Keratinocyte (primary cell): ENCODE measurements at regions not wholly inside any gene's neighbourhood (a gene's known extent, or its start where the extent isn't known, plus 50 kb on each side); places are given as distances from the start of the nearest gene placed in this dataset.
"Not testable (repeated sequence)": the region's sequence is repeated elsewhere in the genome, so short reads cannot be mapped to it uniquely, and the experiment has no call there.

Experiments used
- DNase-seq: peaks from one replicate; pipeline ENCODE4 v3.0.0-alpha.2; 2011; ENCODE audit warnings: low read depth, missing footprints, low spot score
- FAIRE-seq: peaks from 2 replicates; lab custom pipeline; 2011; peaks lifted over from hg19 to GRCh38; lab: Jason Lieb, UNC
- H2AFZ ChIP-seq: 2 replicates; pipeline ENCODE4 v1.6.0; 2012; ENCODE audit warnings: low read length, control low read depth, inconsistent platforms; ENCODE audit not compliant: control insufficient read depth
- H3K27ac ChIP-seq: 2 replicates; pipeline ENCODE4 v1.5.1; 2011; ENCODE audit warnings: low read length; ENCODE audit not compliant: control insufficient read depth, insufficient read depth
- H3K27me3 ChIP-seq: 3 replicates; pipeline ENCODE4 v1.6.0; 2011; ENCODE audit warnings: low read length; ENCODE audit not compliant: control insufficient read depth, insufficient read depth; ENCODE audit errors: extremely low read depth
- H3K36me3 ChIP-seq, 2 experiments: 2 replicates in 1 of 2; 3 replicates in 1 of 2; pipeline ENCODE4 v1.5.1; 2011; ENCODE audit warnings: low read length in 2 of 2, mild to moderate bottlenecking in 1 of 2; ENCODE audit not compliant: control insufficient read depth in 2 of 2, insufficient read depth in 2 of 2; ENCODE audit errors: extremely low read depth in 1 of 2
- H3K4me1 ChIP-seq: 3 replicates; pipeline ENCODE4 v1.5.1; 2011; ENCODE audit warnings: low read length; ENCODE audit not compliant: control insufficient read depth, insufficient read depth; ENCODE audit errors: extremely low read depth
- H3K4me2 ChIP-seq: 3 replicates; pipeline ENCODE4 v1.6.0; 2011; ENCODE audit warnings: low read depth, low read length; ENCODE audit not compliant: control insufficient read depth, insufficient read depth; ENCODE audit errors: extremely low read depth
- H3K4me3 ChIP-seq, 3 experiments: fragments of 200-600 bp in 1 of 3; sonication (generic) in 1 of 3; 2 replicates in 2 of 3; 3 replicates in 1 of 3; pipeline ENCODE4 v1.5.1; 2011 to 2016; ENCODE audit warnings: low read length in 3 of 3, mild to moderate bottlenecking in 3 of 3, control low read depth in 2 of 3, inconsistent platforms in 1 of 3, low read depth in 1 of 3, mixed read lengths in 1 of 3, mixed run types in 1 of 3, moderate library complexity in 1 of 3; ENCODE audit not compliant: control insufficient read depth in 2 of 3, insufficient read depth in 2 of 3; ENCODE audit errors: extremely low read depth in 1 of 3
- H3K79me2 ChIP-seq: 2 replicates; pipeline ENCODE4 v1.6.0; 2012; ENCODE audit warnings: low read length; ENCODE audit not compliant: control insufficient read depth, insufficient read depth
- H3K9ac ChIP-seq: 3 replicates; pipeline ENCODE4 v1.6.0; 2011; ENCODE audit warnings: low read length; ENCODE audit not compliant: control insufficient read depth, insufficient read depth; ENCODE audit errors: extremely low read depth
- H3K9me1 ChIP-seq: 3 replicates; pipeline ENCODE4 v1.6.0; 2011; ENCODE audit warnings: low read length; ENCODE audit not compliant: control insufficient read depth, insufficient read depth; ENCODE audit errors: extremely low read depth
- H3K9me3 ChIP-seq: 2 replicates; pipeline ENCODE4 v1.5.1; 2012; ENCODE audit warnings: low read depth, low read length; ENCODE audit not compliant: control insufficient read depth
- H4K20me1 ChIP-seq: 3 replicates; pipeline ENCODE4 v1.6.0; 2011; ENCODE audit warnings: low read length; ENCODE audit not compliant: control insufficient read depth, insufficient read depth; ENCODE audit errors: extremely low read depth
- EZH2 ChIP-seq: IDR thresholded peaks from one replicate; pipeline ENCODE4 v1.6.1; 2012; ENCODE audit warnings: inconsistent platforms, mild to moderate bottlenecking, low read length, moderate library complexity
- dilution Hi-C: fragments of 300-500 bp; cut with MboI; formaldehyde crosslinking; loops from one replicate; pipeline ENCODE4 v1.7.0; 2020; ENCODE audit warnings: low sequenced_read_pairs; ENCODE audit not compliant: extremely low pct_ligation_motif_present
- TF ChIP-seq, protein P1 (sequence below), 3 experiments: IDR thresholded peaks in 1 of 3; conservative IDR thresholded peaks in 1 of 3; optimal IDR thresholded peaks in 1 of 3; 2 replicates in 2 of 3; 3 replicates in 1 of 3; pipeline versions ENCODE3 to v1.5.1; 2011; ENCODE audit warnings: low read length in 3 of 3, mild to moderate bottlenecking in 3 of 3, moderate library complexity in 2 of 3, control low read depth in 1 of 3, inconsistent platforms in 1 of 3; ENCODE audit not compliant: insufficient read depth in 2 of 3; ENCODE audit errors: extremely low read depth in 1 of 3

DNA sequence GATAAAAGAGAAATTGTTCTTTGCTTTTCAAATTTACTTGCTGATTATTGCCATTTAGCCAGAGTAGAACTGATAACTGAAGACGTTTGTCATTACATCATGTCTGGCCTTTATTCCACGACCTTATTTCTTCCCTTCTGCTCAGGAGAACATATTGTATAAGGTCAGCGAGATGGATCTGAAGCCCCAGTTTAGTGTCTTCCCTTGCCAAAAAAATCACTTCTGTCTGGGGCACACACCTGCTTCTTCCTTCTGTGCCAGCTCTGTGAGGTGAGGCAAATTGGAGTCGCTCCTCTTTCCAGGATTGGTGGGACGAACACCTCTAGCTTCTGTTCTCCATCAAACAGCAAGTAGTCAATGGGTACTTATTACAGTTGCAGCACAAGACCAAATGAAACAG, 250.3 kb upstream of the CRBN start:
- no peaks in the 10 kb centered on the region for H4K20me1 ChIP-seq
- no peaks in the 10 kb centered on the region for H3K4me1 ChIP-seq
- no peak overlapping the region for H3K27ac ChIP-seq
- H3K9me3 ChIP-seq = peaks cover 2% of the 10 kb centered on the region
- H2AFZ ChIP-seq = no peak overlapping the region
- dilution Hi-C loops = no loop called here
- H3K36me3 ChIP-seq = no peaks in the 10 kb centered on the region
- TF ChIP-seq EZH2 = no peak
- TF ChIP-seq, protein P1, sequence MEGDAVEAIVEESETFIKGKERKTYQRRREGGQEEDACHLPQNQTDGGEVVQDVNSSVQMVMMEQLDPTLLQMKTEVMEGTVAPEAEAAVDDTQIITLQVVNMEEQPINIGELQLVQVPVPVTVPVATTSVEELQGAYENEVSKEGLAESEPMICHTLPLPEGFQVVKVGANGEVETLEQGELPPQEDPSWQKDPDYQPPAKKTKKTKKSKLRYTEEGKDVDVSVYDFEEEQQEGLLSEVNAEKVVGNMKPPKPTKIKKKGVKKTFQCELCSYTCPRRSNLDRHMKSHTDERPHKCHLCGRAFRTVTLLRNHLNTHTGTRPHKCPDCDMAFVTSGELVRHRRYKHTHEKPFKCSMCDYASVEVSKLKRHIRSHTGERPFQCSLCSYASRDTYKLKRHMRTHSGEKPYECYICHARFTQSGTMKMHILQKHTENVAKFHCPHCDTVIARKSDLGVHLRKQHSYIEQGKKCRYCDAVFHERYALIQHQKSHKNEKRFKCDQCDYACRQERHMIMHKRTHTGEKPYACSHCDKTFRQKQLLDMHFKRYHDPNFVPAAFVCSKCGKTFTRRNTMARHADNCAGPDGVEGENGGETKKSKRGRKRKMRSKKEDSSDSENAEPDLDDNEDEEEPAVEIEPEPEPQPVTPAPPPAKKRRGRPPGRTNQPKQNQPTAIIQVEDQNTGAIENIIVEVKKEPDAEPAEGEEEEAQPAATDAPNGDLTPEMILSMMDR (optimal IDR thresholded peaks at IDR 0.05 in 1 of 3, IDR thresholded peaks at IDR 0.05 in 1 of 3, conservative IDR thresholded peaks at IDR 0.05 in 1 of 3; ENCODE audit: extremely low read depth in 1 of 3, insufficient read depth in 2 of 3, low read length in 3 of 3) = no peak
- no peak overlapping the region for H3K4me3 ChIP-seq
- no peaks in the 10 kb centered on the region for H3K27me3 ChIP-seq
- H3K79me2 ChIP-seq = no peaks in the 10 kb centered on the region
- H3K4me2 ChIP-seq = no peak overlapping the region
- H3K9ac ChIP-seq = no peak overlapping the region
- H3K9me1 ChIP-seq = no peaks in the 10 kb centered on the region
- FAIRE-seq (no peak), DNase-seq (no peak)

DNA sequence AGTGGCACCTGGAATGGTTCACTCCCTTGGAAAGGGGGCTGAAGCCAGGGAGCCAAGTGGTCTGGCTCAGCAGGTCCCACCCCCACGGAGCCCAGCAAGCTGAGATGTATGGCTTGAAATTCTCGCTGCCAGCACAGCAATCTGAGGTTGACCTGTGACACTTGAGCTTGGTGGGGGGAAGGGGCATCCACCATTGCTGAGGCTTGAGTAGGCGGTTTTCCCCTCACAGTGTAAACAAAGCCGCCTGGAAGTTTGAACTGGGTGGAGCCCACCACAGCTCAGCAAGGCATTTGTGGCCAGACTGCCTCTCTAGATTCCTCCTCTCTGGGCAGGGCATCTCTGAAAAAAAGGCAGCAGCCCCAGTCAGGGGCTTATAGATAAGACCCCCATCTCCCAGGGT, 228.2 kb upstream of the CRBN start:
- not testable (repeated sequence) for H3K9me1 ChIP-seq, DNase-seq

DNA sequence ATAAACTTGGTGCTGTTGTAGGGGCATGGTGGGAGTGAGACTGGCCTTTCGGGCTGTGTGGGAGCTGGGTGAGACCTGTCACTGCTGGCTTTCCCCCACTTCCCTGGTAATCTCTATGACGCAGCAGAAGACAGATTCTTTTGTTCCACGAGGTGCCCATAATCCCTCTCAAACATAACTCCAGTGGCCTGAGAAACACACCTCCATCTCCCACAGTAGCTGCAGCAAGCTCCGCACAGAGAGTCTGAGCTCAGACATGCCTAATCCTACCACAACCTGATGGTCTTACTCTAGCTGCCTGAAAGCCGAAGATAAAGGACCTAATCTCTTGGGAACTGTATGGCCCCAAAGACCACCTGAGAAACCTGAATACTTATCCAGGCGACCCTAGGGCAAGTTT, 225.6 kb upstream of the CRBN start:
- Histone ChIP-seq H3K4me1 (no peaks in the 10 kb centered on the region), H3K4me3 (no peak overlapping the region), H3K9me3 (peaks cover 3% of the 10 kb centered on the region), H2AFZ (no peak overlapping the region), H3K27me3 (no peaks in the 10 kb centered on the region), H3K4me2 (no peak overlapping the region), H3K27ac (no peak overlapping the region), H3K9me1 (no peaks in the 10 kb centered on the region), H4K20me1 (no peaks in the 10 kb centered on the region), H3K36me3 (no peaks in the 10 kb centered on the region), H3K9ac (no peak overlapping the region), H3K79me2 (no peaks in the 10 kb centered on the region)
- dilution Hi-C loops = no loop called here
- DNase-seq (no peak), FAIRE-seq (no peak)
- TF ChIP-seq, protein P1 (optimal IDR thresholded peaks at IDR 0.05 in 1 of 3, IDR thresholded peaks at IDR 0.05 in 1 of 3, conservative IDR thresholded peaks at IDR 0.05 in 1 of 3; ENCODE audit: extremely low read depth in 1 of 3, insufficient read depth in 2 of 3, low read length in 3 of 3) = no peak
- no peak for TF ChIP-seq EZH2

More for the DNA sequence above, 228.2 kb upstream of the CRBN start:
- FAIRE-seq, H3K4me3 ChIP-seq, H4K20me1 ChIP-seq, H3K27me3 ChIP-seq, H2AFZ ChIP-seq, H3K36me3 ChIP-seq, H3K27ac ChIP-seq, H3K4me1 ChIP-seq, dilution Hi-C loops, H3K79me2 ChIP-seq, H3K9ac ChIP-seq, H3K9me3 ChIP-seq, H3K4me2 ChIP-seq: not testable (repeated sequence)
